Immature natural killer cell (primary cell): ENCODE measurements at regions not wholly inside any gene's neighbourhood (a gene's known extent, or its start where the extent isn't known, plus 50 kb on each side); places are given as distances from the start of the nearest gene placed in this dataset.
"Not testable (repeated sequence)": the region's sequence is repeated elsewhere in the genome, so short reads cannot be mapped to it uniquely, and the experiment has no call there.

Experiments
- DNase-seq, 3 donors: peaks; one replicate each; pipeline ENCODE4 v3.0.0; 2022; ENCODE audit warnings: mixed read lengths in 1 of 3
- H3K27ac Mint-ChIP-seq, 6 donors: one replicate each; pipeline ENCODE4 v1.8.0; 2020; ENCODE audit warnings: mixed read lengths in 6 of 6, mild to moderate bottlenecking in 5 of 6, inconsistent platforms in 4 of 6, moderate library complexity in 3 of 6
- H3K27me3 Mint-ChIP-seq, 3 donors: one replicate each; pipeline ENCODE4 v1.8.0; 2020 to 2021; ENCODE audit warnings: low read depth in 3 of 3, mild to moderate bottlenecking in 3 of 3, mixed read lengths in 3 of 3, moderate library complexity in 3 of 3, inconsistent platforms in 1 of 3
- H3K36me3 Mint-ChIP-seq, 3 donors: one replicate each; pipeline ENCODE4 v1.8.0; 2020; ENCODE audit warnings: mixed read lengths in 3 of 3, inconsistent platforms in 2 of 3, mild to moderate bottlenecking in 2 of 3
- H3K4me1 Mint-ChIP-seq, 2 donors: one replicate each; pipeline ENCODE4 v1.8.0; 2020; ENCODE audit warnings: inconsistent platforms in 2 of 2, mild to moderate bottlenecking in 2 of 2, mixed read lengths in 2 of 2, moderate library complexity in 1 of 2
- H3K4me3 Mint-ChIP-seq, 5 donors: one replicate each; pipeline ENCODE4 v1.8.0; 2020; ENCODE audit warnings: mild to moderate bottlenecking in 5 of 5, mixed read lengths in 5 of 5, inconsistent platforms in 3 of 5, moderate library complexity in 3 of 5
- H3K9me3 Mint-ChIP-seq, 6 donors: one replicate each; pipeline ENCODE4 v1.8.0; 2020; ENCODE audit warnings: mild to moderate bottlenecking in 6 of 6, mixed read lengths in 6 of 6, inconsistent platforms in 4 of 6, moderate library complexity in 3 of 6

DNA sequence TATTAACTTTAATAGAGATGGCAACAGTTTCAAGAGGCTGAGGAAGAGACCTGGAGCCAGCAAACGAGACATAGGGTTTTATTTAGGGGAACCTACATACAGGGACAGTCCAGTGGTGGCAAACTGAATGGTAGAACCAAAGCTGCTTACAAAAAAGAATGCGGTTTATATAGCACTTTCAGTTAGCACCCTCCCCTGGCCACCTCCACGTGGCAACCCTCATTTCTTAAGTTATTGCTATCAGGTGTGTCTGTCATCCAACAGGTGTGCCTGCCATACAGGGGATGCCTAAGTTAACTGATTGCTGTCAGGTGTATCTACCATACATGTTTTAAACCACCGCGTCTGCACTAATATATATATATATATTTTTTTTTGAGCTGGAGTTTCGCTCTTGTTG lies 129.2 kb upstream of the DUSP10 start:
- H3K36me3 Mint-ChIP-seq, result no peaks in the 10 kb centered on the region
- peaks cover 0 to 2% (median 2%) of the 10 kb centered on the region in 3 donors for H3K27me3 Mint-ChIP-seq
- no peak for DNase-seq
- no peaks in the 10 kb centered on the region for H3K9me3 Mint-ChIP-seq
- no peak overlapping the region for H3K27ac Mint-ChIP-seq
- H3K4me3 Mint-ChIP-seq, result no peak overlapping the region
- H3K4me1 Mint-ChIP-seq, result no peaks in the 10 kb centered on the region

DNA sequence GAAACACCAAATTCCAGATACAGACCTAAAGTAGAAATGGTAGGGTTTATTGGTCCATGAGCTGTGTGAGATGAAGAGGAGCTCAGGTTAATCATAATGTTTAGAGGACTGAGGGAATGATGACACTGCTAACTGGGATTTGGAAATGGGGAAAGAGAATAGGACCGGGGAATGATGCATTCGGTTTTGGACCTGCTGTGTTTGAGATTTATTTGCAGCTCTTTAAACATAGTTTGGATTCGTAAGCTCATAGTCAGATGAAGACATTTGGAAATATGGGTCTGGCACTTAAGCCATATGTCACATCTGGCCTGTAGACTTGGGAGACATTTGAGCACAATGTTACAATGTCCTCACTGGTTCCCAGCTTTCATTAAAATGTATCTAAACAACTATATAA lies 127.9 kb upstream of the DUSP10 start:
- Mint-ChIP-seq H3K9me3 (no peaks in the 10 kb centered on the region), H3K27me3 (peaks cover 0 to 2% (median 2%) of the 10 kb centered on the region in 3 donors), H3K4me3 (no peak overlapping the region), H3K27ac (no peak overlapping the region), H3K4me1 (no peaks in the 10 kb centered on the region), H3K36me3 (no peaks in the 10 kb centered on the region)
- no peak for DNase-seq

- no peak overlapping the region for H3K4me3 Mint-ChIP-seq
- DNase-seq, result no peak
- H3K27me3 Mint-ChIP-seq, result peaks cover 0 to 2% (median 2%) of the 10 kb centered on the region in 3 donors
- no peak overlapping the region for H3K27ac Mint-ChIP-seq
- no peaks in the 10 kb centered on the region for H3K4me1 Mint-ChIP-seq
- H3K9me3 Mint-ChIP-seq, result no peaks in the 10 kb centered on the region
- no peaks in the 10 kb centered on the region for H3K36me3 Mint-ChIP-seq
These were observed 126.9 kb upstream of the DUSP10 start for GRCh38 chr1:221868593-221869303.

- DNase-seq, result no peak
- Mint-ChIP-seq H3K27ac (no peak overlapping the region), H3K36me3 (no peaks in the 10 kb centered on the region), H3K4me1 (no peaks in the 10 kb centered on the region), H3K27me3 (peaks cover 0 to 2% (median 2%) of the 10 kb centered on the region in 3 donors), H3K9me3 (no peaks in the 10 kb centered on the region), H3K4me3 (no peak overlapping the region)
These were observed 125.1 kb upstream of the DUSP10 start for GRCh38 chr1:221867003-221867402.

DNA sequence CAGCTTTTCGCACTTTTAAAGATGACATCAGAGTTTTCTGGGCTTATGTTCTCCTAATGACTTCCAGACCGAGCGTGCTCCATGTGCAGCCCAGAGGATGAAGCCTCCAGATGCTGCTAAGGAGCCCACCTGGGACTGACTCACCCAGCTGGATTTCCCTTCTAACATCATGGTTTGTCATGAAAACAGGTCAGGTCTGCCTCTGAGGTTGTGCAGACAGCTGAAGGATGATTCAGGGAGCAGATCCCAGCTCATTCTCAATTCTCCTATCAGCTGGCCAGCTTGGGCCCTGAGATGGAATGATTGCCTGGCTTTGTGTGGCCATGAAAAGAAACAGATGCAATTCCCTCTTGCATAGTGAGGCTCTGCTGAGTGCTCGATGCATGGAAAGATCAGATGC lies 123.9 kb upstream of the DUSP10 start:
- Mint-ChIP-seq H3K9me3 (no peaks in the 10 kb centered on the region), H3K27me3 (peaks cover 0 to 2% (median 2%) of the 10 kb centered on the region in 3 donors), H3K27ac (no peak overlapping the region), H3K4me1 (no peaks in the 10 kb centered on the region), H3K4me3 (no peak overlapping the region), H3K36me3 (no peaks in the 10 kb centered on the region)
- DNase-seq, result no peak

DNA sequence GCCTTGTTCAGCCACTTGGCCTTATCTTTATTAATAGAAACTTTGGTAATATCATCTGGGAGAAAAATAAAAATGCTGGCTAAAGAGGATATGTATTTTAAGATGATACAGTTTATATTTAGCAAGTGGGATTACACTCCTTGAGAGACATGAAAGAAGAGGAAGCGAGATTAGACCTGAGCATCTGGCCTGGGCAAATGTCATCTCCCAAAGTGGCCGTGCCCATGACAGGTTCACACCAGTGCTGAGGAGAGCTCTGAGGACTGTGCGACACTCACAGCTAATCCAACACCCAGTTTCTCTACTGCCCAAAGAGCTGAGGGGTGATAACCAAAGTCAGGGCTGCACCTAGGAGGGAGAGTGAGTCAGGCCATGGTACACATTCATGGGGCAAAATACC lies 121.7 kb upstream of the DUSP10 start:
- Mint-ChIP-seq H3K36me3 (no peaks in the 10 kb centered on the region), H3K27ac (no peak overlapping the region), H3K4me1 (no peaks in the 10 kb centered on the region), H3K9me3 (no peaks in the 10 kb centered on the region), H3K27me3 (peaks cover 0 to 2% (median 0%) of the 10 kb centered on the region in 3 donors), H3K4me3 (no peak overlapping the region)
- no peak for DNase-seq

DNA sequence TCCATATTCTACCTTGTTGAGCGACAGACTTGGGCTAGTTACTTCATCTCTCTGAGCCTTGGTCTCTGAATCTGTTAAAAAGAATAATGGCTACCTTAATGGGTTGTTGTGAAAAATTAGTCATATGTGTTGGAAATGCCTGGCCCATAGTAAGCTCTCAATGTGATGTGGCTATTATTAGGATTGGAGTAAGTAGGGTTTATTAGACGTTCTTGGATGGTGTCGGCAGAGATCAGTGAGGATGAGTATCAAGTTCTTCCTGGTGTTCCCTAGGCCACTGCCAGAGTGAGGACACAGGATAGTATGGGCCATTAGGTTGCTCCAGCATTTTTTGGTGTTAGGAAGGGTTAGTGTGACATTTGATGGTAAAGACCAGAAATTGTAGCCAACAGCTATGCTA lies 121.1 kb upstream of the DUSP10 start:
- Mint-ChIP-seq H3K4me1 (no peaks in the 10 kb centered on the region), H3K27ac (no peak overlapping the region), H3K36me3 (no peaks in the 10 kb centered on the region), H3K27me3 (peaks cover 0 to 2% (median 0%) of the 10 kb centered on the region in 3 donors), H3K9me3 (no peaks in the 10 kb centered on the region), H3K4me3 (no peak overlapping the region)
- DNase-seq, result no peak

DNA sequence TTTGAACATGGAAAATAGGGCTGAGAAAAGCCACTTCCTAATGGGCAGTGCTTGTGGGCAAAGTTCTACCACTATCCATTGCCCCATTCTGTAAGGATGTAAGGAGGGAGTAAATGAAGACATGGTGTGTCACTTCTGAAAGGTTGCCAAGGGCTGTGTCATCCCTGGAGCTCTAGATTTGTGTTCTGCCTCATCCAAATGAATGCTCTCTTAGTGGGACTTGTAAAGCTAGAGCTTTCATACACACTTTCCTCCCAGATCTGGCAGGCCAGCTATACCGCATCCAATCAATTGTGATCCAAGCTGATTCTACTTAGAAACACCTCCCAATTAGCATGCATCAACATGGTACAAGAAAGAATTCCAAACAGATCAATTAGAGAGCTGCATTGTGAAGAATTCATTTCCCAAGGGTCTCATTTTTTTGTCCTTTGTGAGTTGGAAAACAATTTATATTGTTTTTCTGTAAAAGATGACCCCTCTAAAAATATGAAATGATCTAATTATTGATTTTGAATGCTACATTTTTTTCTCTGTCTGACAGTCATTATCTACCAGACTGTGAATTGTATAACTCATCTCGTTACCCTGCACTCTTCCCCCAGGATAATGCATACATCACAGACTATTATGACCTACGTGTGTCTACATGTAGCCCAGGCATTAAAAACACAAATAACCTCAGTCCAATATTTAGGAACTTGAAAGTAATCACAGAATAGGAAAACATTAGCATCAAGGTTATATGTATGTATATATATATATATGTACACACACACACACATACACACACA lies 117.1 kb upstream of the DUSP10 start:
- no peaks in the 10 kb centered on the region for H3K27me3 Mint-ChIP-seq

DNA sequence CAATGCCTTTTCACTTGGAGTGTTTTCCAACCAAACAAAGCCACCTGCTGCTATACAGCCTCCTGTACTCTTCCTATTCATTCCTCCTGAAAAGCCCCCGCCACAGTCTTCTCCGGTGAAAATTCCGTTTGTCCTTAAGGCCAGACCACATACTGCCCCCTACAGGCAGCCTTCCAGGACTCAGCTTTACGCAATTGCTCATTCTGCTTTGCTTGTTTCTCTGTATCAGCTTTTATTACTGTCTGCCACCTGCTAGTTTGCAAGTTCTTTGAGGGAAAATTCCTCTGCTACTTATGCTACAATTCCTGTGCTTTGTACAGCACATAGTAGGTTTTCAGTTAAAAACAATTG lies 115.2 kb upstream of the DUSP10 start:
- DNase-seq, result peak in 1 of 3 donors; percentile 10
- H3K4me1 Mint-ChIP-seq, H3K9me3 Mint-ChIP-seq, H3K27ac Mint-ChIP-seq, H3K27me3 Mint-ChIP-seq, H3K36me3 Mint-ChIP-seq, H3K4me3 Mint-ChIP-seq: not testable (repeated sequence)

More for the DNA sequence above, 117.1 kb upstream of the DUSP10 start:
- no peaks in the 10 kb centered on the region for H3K36me3 Mint-ChIP-seq
- H3K4me1 Mint-ChIP-seq, result no peaks in the 10 kb centered on the region
- H3K9me3 Mint-ChIP-seq, result no peaks in the 10 kb centered on the region
- DNase-seq, result no peak
- H3K27ac Mint-ChIP-seq, result peak overlapping the region in 1 of 6 donors; percentile 6
- no peak overlapping the region for H3K4me3 Mint-ChIP-seq

GRCh38 chr1:221856228-221857093 lies 114.6 kb upstream of the DUSP10 start:
- peaks cover 0 to 3% (median 2%) of the 10 kb centered on the region in 3 donors for H3K27me3 Mint-ChIP-seq
- no peak overlapping the region for H3K4me3 Mint-ChIP-seq
- H3K36me3 Mint-ChIP-seq, result no peaks in the 10 kb centered on the region
- no peak overlapping the region for H3K27ac Mint-ChIP-seq
- no peaks in the 10 kb centered on the region for H3K9me3 Mint-ChIP-seq
- no peaks in the 10 kb centered on the region for H3K4me1 Mint-ChIP-seq
- DNase-seq, result no peak

- Mint-ChIP-seq H3K27ac (no peak overlapping the region), H3K27me3 (peaks cover 0 to 3% (median 2%) of the 10 kb centered on the region in 3 donors), H3K4me3 (no peak overlapping the region), H3K4me1 (no peaks in the 10 kb centered on the region), H3K36me3 (no peaks in the 10 kb centered on the region), H3K9me3 (no peaks in the 10 kb centered on the region)
- DNase-seq, result no peak
These were observed 113.3 kb upstream of the DUSP10 start for GRCh38 chr1:221855156-221855555.

DNA sequence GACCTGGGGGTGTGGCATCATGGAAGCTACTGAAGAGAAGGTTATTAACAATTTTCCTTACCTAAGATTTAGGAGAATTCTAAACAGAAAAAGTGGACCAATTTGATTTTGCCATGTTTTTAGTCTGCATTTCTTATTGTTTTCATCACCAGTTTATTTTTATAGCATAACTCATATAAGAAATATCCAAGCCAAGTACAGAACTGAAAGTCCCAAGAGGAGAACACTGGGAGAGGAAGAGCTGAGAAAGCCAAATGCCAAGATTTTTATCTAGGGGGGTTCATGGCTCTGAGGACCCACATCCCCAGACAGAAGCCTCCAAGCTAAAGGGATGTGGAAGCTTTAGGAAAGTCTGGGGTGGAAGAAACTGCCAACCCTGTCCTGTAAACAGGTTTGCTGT lies 109.4 kb upstream of the DUSP10 start:
- DNase-seq, result no peak
- Mint-ChIP-seq H3K27ac (peak overlapping the region in 1 of 6 donors; percentile 20), H3K4me3 (no peak overlapping the region), H3K27me3 (peaks cover 0 to 3% (median 2%) of the 10 kb centered on the region in 3 donors), H3K9me3 (no peaks in the 10 kb centered on the region), H3K4me1 (no peaks in the 10 kb centered on the region), H3K36me3 (no peaks in the 10 kb centered on the region)

- Mint-ChIP-seq H3K4me3 (no peak overlapping the region), H3K9me3 (no peaks in the 10 kb centered on the region), H3K27ac (peak overlapping the region in 1 of 6 donors; percentile 20), H3K27me3 (peaks cover 0 to 3% (median 2%) of the 10 kb centered on the region in 3 donors), H3K36me3 (no peaks in the 10 kb centered on the region), H3K4me1 (no peaks in the 10 kb centered on the region)
- DNase-seq, result no peak
These were observed 108.7 kb upstream of the DUSP10 start for GRCh38 chr1:221850470-221851187.
